Glomerular visceral epithelial cell (primary cell): ENCODE measurements at regions not wholly inside any gene's neighbourhood (a gene's known extent, or its start where the extent isn't known, plus 50 kb on each side); places are given as distances from the start of the nearest gene placed in this dataset.
"Not testable (repeated sequence)": the region's sequence is repeated elsewhere in the genome, so short reads cannot be mapped to it uniquely, and the experiment has no call there.

ENCODE experiments used
- DNase-seq: peaks from one replicate; pipeline ENCODE4 v3.0.0-alpha.2; 2016; ENCODE audit errors: extremely low spot score

GRCh38 chr15:53031469-53031868 is 241.3 kb upstream of the ONECUT1 start:
- DNase-seq = no peak

- DNase-seq = no peak
Measured at GRCh38 chr15:53022788-53023187, 232.7 kb upstream of the ONECUT1 start.

- no peak for DNase-seq
Measured at GRCh38 chr15:53013329-53013728, 223.2 kb upstream of the ONECUT1 start.

- DNase-seq = not testable (repeated sequence)
Measured at GRCh38 chr15:53011779-53012178, 221.6 kb upstream of the ONECUT1 start.

- no peak for DNase-seq
Measured at GRCh38 chr15:53009093-53009492, 219.0 kb upstream of the ONECUT1 start.

GRCh38 chr15:53000409-53000808 is 210.3 kb upstream of the ONECUT1 start:
- no peak for DNase-seq

- DNase-seq = no peak
Measured at GRCh38 chr15:52997123-52997522, 207.0 kb upstream of the ONECUT1 start.

- no peak for DNase-seq
Measured at GRCh38 chr15:52994290-52994689, 204.2 kb upstream of the ONECUT1 start.

- no peak for DNase-seq
Measured at GRCh38 chr15:52984507-52984906, 194.4 kb upstream of the ONECUT1 start.

- DNase-seq = no peak
Measured at GRCh38 chr15:52980446-52980845, 190.3 kb upstream of the ONECUT1 start.

GRCh38 chr15:52976516-52977075 is 186.5 kb upstream of the ONECUT1 start:
- DNase-seq = no peak

GRCh38 chr15:52975941-52976449 is 185.9 kb upstream of the ONECUT1 start:
- no peak for DNase-seq

GRCh38 chr15:52963865-52964264 is 173.7 kb upstream of the ONECUT1 start:
- no peak for DNase-seq

- DNase-seq = no peak
Measured at GRCh38 chr15:52960283-52960682, 170.1 kb upstream of the ONECUT1 start.

GRCh38 chr15:52943746-52944145 is 153.6 kb upstream of the ONECUT1 start:
- DNase-seq = no peak

GRCh38 chr15:52936489-52936888 is 146.4 kb upstream of the ONECUT1 start:
- no peak for DNase-seq

- DNase-seq = no peak
Measured at GRCh38 chr15:52925130-52925529, 135.0 kb upstream of the ONECUT1 start.

- DNase-seq = no peak
Measured at GRCh38 chr15:52924630-52925029, 134.5 kb upstream of the ONECUT1 start.

GRCh38 chr15:52923626-52924025 is 133.5 kb upstream of the ONECUT1 start:
- DNase-seq = no peak

GRCh38 chr15:52922871-52923270 is 132.7 kb upstream of the ONECUT1 start:
- no peak for DNase-seq

GRCh38 chr15:52912172-52912571 is 122.0 kb upstream of the ONECUT1 start:
- DNase-seq = no peak

GRCh38 chr15:52893338-52893737 is 103.2 kb upstream of the ONECUT1 start:
- no peak for DNase-seq

- no peak for DNase-seq
Measured at GRCh38 chr15:52879904-52880303, 89.8 kb upstream of the ONECUT1 start.

- no peak for DNase-seq
Measured at GRCh38 chr15:52879145-52879544, 89.0 kb upstream of the ONECUT1 start.
